OCI-LY7 (cell line): ENCODE measurements at regions not wholly inside any gene's neighbourhood (a gene's known extent, or its start where the extent isn't known, plus 50 kb on each side); places are given as distances from the start of the nearest gene placed in this dataset.

Experiments
- BruUV-seq: library from RNA; stranded (reverse); fragments of 400-500 nt; replicated peaks from 2 replicates; lab custom pipeline; 2021; lab: Mats Ljungman, UMichigan
- CTCF ChIA-PET: fragments of 300-600 bp; sonication (Branson Sonifier 250); formaldehyde crosslinking; loops from one replicate; lab custom pipeline; 2022; ENCODE audit warnings: antibody characterized with exemption; ENCODE audit not compliant: unreplicated experiment; lab: Charles Lee
- POLR2A ChIA-PET: fragments of 300-600 bp; sonication (Branson Sonifier 250); formaldehyde crosslinking; loops from one replicate; lab custom pipeline; 2022; ENCODE audit warnings: antibody characterized with exemption; lab: Charles Lee
- DNase-seq: peaks from one replicate; pipeline ENCODE4 v3.0.0-alpha.2; 2015; ENCODE audit warnings: low spot score
- H2AFZ ChIP-seq: fragments of 200-600 bp; sonication (generic), shearing (Covaris generic); 2 replicates; pipeline ENCODE4 v1.6.1; 2014; ENCODE audit warnings: mild to moderate bottlenecking, antibody characterized with exemption, low read length, moderate library complexity
- H3K27ac ChIP-seq: fragments of 200-600 bp; sonication (generic); 2 replicates; pipeline ENCODE4 v1.5.1; 2014; ENCODE audit warnings: mixed run types, low read depth, mild to moderate bottlenecking, moderate library complexity, low read length, inconsistent platforms; ENCODE audit not compliant: poor library complexity, severe bottlenecking
- H3K36me3 ChIP-seq: fragments of 200-600 bp; sonication (generic); 2 replicates; pipeline ENCODE4 v1.6.1; 2014; ENCODE audit warnings: mild to moderate bottlenecking, antibody characterized with exemption, low read length, moderate library complexity, mixed read lengths; ENCODE audit not compliant: insufficient read depth
- H3K4me1 ChIP-seq: fragments of 200-600 bp; sonication (generic); 2 replicates; pipeline ENCODE4 v1.5.1; 2014; ENCODE audit warnings: mild to moderate bottlenecking, low read length; ENCODE audit not compliant: insufficient read depth, poor library complexity, severe bottlenecking
- H3K4me2 ChIP-seq: fragments of 200-600 bp; sonication (generic); 2 replicates; pipeline ENCODE4 v1.6.1; 2014; ENCODE audit warnings: mild to moderate bottlenecking, low read length
- H3K4me3 ChIP-seq: fragments of 200-600 bp; sonication (generic); 2 replicates; pipeline ENCODE4 v1.5.1; 2014; ENCODE audit warnings: mild to moderate bottlenecking, low read depth, low read length; ENCODE audit not compliant: poor library complexity, severe bottlenecking
- H3K79me2 ChIP-seq: fragments of 200-600 bp; sonication (generic); 2 replicates; pipeline ENCODE4 v1.6.1; 2016; ENCODE audit warnings: low read depth, mild to moderate bottlenecking, low read length, moderate library complexity, mixed read lengths; ENCODE audit not compliant: insufficient read depth
- H3K9me2 ChIP-seq: fragments of 200-600 bp; sonication (generic); 2 replicates; pipeline ENCODE4 v1.6.1; 2016; ENCODE audit warnings: mild to moderate bottlenecking, low read length, mixed read lengths; ENCODE audit not compliant: insufficient read depth
- H3K9me3 ChIP-seq: fragments of 200-600 bp; sonication (generic); 2 replicates; pipeline ENCODE4 v1.6.1; 2014; ENCODE audit warnings: mild to moderate bottlenecking, mixed run types, low read length, mixed read lengths
- H4K20me1 ChIP-seq: fragments of 200-600 bp; sonication (generic); 2 replicates; pipeline ENCODE4 v1.6.1; 2014; ENCODE audit warnings: mild to moderate bottlenecking, antibody characterized with exemption, low read length, moderate library complexity, mixed read lengths; ENCODE audit not compliant: insufficient read depth
- CTCF ChIP-seq: fragments of 200-600 bp; sonication (generic); conservative IDR thresholded peaks from 2 replicates; pipeline ENCODE4 v1.5.1; 2014; ENCODE audit warnings: mild to moderate bottlenecking, antibody characterized with exemption, low read length, moderate library complexity, mixed read lengths
- EZH2phosphoT487 ChIP-seq: fragments of 200-600 bp; sonication (generic); IDR thresholded peaks from 2 replicates; pipeline ENCODE4 v1.6.1; 2018; ENCODE audit warnings: low read depth, borderline replicate concordance, mild to moderate bottlenecking, mixed run types, antibody characterized with exemption, low read length, moderate library complexity, mixed read lengths
- intact Hi-C: fragments of 100-400 bp; cut with micrococcal nuclease; formaldehyde crosslinking; loops from one replicate; pipeline ENCODE4 v1.10.0; 2022; ENCODE audit not compliant: unreplicated experiment

- no peak for DNase-seq
- no peak overlapping the region for H3K4me3 ChIP-seq
- peak overlapping the region; percentile 62 for H3K4me2 ChIP-seq
- peak overlapping the region; percentile 43 for H3K27ac ChIP-seq
- H3K4me1 ChIP-seq: peaks cover 63% of the 10 kb centered on the region
- no peaks in the 10 kb centered on the region for H3K9me2 ChIP-seq
- no peaks in the 10 kb centered on the region for H3K9me3 ChIP-seq
- POLR2A ChIA-PET: no interaction called here
- CTCF ChIA-PET: no interaction called here
- no peaks in the 10 kb centered on the region for H3K79me2 ChIP-seq
- TF ChIP-seq CTCF: no peak
- TF ChIP-seq EZH2phosphoT487: no peak
- no peaks in the 10 kb centered on the region for H3K36me3 ChIP-seq
- peak overlapping the region; percentile 47; the same call in 1 of the 2 replicates for H2AFZ ChIP-seq
- no TSS peak for BruUV-seq
- intact Hi-C loops: loop anchor here (5.0 kb wide), 2 partner anchors 36 to 171 kb away; no protein-coding TSS in a partner anchor
- H4K20me1 ChIP-seq: no peaks in the 10 kb centered on the region
Observed at GRCh38 chr22:22711532-22711913, 67.1 kb downstream of the GGTLC2 start.

DNA sequence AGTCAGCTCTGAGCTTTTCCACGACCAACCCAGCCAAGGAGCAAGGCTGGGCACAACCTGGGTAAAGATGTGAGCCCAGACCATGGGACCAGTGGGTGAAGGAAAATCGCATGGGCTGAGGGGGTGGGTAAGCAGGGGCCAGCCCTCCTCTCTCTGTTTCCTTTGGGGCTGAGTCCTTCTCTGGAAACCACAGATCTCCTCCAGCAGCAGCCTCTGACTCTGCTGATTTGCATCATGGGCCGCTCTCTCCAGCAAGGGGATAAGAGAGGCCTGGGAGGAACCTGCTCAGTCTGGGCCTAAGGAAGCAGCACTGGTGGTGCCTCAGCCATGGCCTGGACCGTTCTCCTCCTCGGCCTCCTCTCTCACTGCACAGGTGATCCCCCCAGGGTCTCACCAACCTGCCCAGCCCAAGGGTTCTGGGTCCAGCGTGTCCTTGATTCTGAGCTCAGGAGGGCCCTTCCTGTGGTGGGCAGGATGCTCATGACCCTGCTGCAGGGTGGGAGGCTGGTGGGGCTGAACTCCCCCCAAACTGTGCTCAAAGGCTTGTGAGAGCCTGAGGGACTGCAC is 67.8 kb downstream of the GGTLC2 start:
- peak overlapping the region; percentile 43 for H3K27ac ChIP-seq
- intact Hi-C loops: loop anchor here (5.0 kb wide), 2 partner anchors 35 to 170 kb away; no protein-coding TSS in a partner anchor
- peak overlapping the region; percentile 62 for H3K4me2 ChIP-seq
- H4K20me1 ChIP-seq: no peaks in the 10 kb centered on the region
- CTCF ChIA-PET: no interaction called here
- no peaks in the 10 kb centered on the region for H3K9me2 ChIP-seq
- peak overlapping the region; percentile 13 for H3K4me3 ChIP-seq
- TF ChIP-seq EZH2phosphoT487 (no peak), CTCF (no peak)
- peak; percentile 54 for DNase-seq
- peak overlapping the region; percentile 47; the same call in 1 of the 2 replicates for H2AFZ ChIP-seq
- H3K4me1 ChIP-seq: peaks cover 65% of the 10 kb centered on the region
- POLR2A ChIA-PET: no interaction called here
- no peaks in the 10 kb centered on the region for H3K9me3 ChIP-seq
- H3K36me3 ChIP-seq: no peaks in the 10 kb centered on the region
- H3K79me2 ChIP-seq: no peaks in the 10 kb centered on the region
- BruUV-seq: no TSS peak

GRCh38 chr22:22712666-22713365 is 68.4 kb downstream of the GGTLC2 start:
- no TSS peak for BruUV-seq
- intact Hi-C loops: loop anchor here (5.0 kb wide), 2 partner anchors 34 to 169 kb away; no protein-coding TSS in a partner anchor
- peaks cover 71% of the 10 kb centered on the region for H3K4me1 ChIP-seq
- ChIA-PET CTCF (no interaction called here), POLR2A (no interaction called here)
- no peaks in the 10 kb centered on the region for H3K9me2 ChIP-seq
- peak overlapping the region; percentile 13 for H3K4me3 ChIP-seq
- H3K9me3 ChIP-seq: no peaks in the 10 kb centered on the region
- no peaks in the 10 kb centered on the region for H3K79me2 ChIP-seq
- TF ChIP-seq CTCF: no peak
- no peak for TF ChIP-seq EZH2phosphoT487
- peak overlapping the region; percentile 62 for H3K4me2 ChIP-seq
- no peaks in the 10 kb centered on the region for H4K20me1 ChIP-seq
- peak; percentile 42 for DNase-seq
- no peaks in the 10 kb centered on the region for H3K36me3 ChIP-seq
- H2AFZ ChIP-seq: peak overlapping the region; percentile 47; the same call in 1 of the 2 replicates
- peak overlapping the region; percentile 43 for H3K27ac ChIP-seq
